Vagina (tissue), 2 donors: ENCODE measurements at regions not wholly inside any gene's neighbourhood (a gene's known extent, or its start where the extent isn't known, plus 50 kb on each side); places are given as distances from the start of the nearest gene placed in this dataset.

ENCODE experiments used
- POLR2A ChIP-seq, 2 donors: fragments of 450-650 bp; IDR thresholded peaks; one replicate each; pipeline ENCODE4 v1.6.1; 2017; ENCODE audit warnings: antibody characterized with exemption in 2 of 2, mild to moderate bottlenecking in 2 of 2, moderate library complexity in 2 of 2
- POLR2AphosphoS5 ChIP-seq, 2 donors: sonication (generic); formaldehyde crosslinking; IDR thresholded peaks; one replicate each; pipeline ENCODE4 v1.9.0; 2017; ENCODE audit warnings: antibody characterized with exemption in 2 of 2, mild to moderate bottlenecking in 2 of 2, low read depth in 1 of 2; ENCODE audit not compliant: insufficient read depth in 1 of 2

DNA sequence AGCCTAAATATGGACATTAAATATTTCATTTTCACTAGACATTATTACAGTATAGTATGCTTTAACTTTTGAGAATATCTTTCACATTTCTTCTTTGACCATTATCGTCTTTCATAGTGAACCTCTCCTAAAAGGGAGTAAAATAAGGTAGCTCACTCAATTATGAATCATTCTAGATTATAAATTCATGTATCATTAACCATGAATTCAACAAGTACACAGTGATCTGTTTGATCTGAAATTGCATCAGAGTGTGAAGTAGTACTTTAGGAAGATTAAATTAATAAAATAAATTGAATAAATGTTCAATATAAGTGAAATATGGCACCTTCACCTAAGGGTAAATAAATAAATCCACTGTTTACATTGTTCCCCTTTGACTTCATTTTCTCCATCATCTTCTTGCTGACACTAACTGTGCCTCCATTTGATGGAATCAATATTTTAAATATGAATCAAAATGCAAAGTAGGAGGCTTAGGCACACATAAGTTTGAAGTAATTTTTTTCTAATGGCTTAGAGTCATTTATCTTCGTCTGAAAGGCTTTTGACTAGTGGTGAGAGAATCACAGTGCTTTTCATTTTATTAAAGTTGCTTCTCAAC, 174.1 kb upstream of the MDFIC2 start:
- TF ChIP-seq POLR2A (IDR thresholded peaks at IDR 0.05) (no peak), POLR2AphosphoS5 (IDR thresholded peaks at IDR 0.05; ENCODE audit: insufficient read depth in 1 of 2, low read depth in 1 of 2) (no peak)
